CD4-positive, alpha-beta memory T cell (primary cell): ENCODE measurements at regions not wholly inside any gene's neighbourhood (a gene's known extent, or its start where the extent isn't known, plus 50 kb on each side); places are given as distances from the start of the nearest gene placed in this dataset.

ENCODE experiments used
- CTCF ChIA-PET: fragments of 350-600 bp; sonication (Branson Sonifier 250); formaldehyde crosslinking; loops from one replicate; lab custom pipeline; 2021; ENCODE audit warnings: inconsistent platforms; ENCODE audit not compliant: partially characterized antibody; lab: Charles Lee
- POLR2A ChIA-PET: fragments of 350-600 bp; sonication (Branson Sonifier 250); formaldehyde crosslinking; loops from one replicate; lab custom pipeline; 2021; ENCODE audit not compliant: partially characterized antibody; lab: Charles Lee
- DNase-seq, 5 donors: peaks; one replicate each; pipeline versions ENCODE4 v3.0.0 to v3.0.0-alpha.2; 2020 to 2022; ENCODE audit warnings: mixed read lengths in 1 of 5
- H3K27ac ChIP-seq: one replicate; pipeline ENCODE4 v1.7.0; 2013; ENCODE audit warnings: low read depth, low read length
- H3K27me3 ChIP-seq: 2 replicates; pipeline ENCODE4 v1.7.0; 2013; ENCODE audit warnings: mild to moderate bottlenecking, low read length, moderate library complexity; ENCODE audit not compliant: insufficient read depth
- H3K36me3 ChIP-seq: 2 replicates; pipeline ENCODE4 v1.7.0; 2013; ENCODE audit warnings: mild to moderate bottlenecking, low read length, moderate library complexity; ENCODE audit not compliant: insufficient read depth
- H3K4me1 ChIP-seq: 2 replicates; pipeline ENCODE4 v1.7.0; 2013; ENCODE audit warnings: mild to moderate bottlenecking, low read length, moderate library complexity; ENCODE audit not compliant: insufficient read depth
- H3K4me3 ChIP-seq, 2 donors: one replicate each; pipeline ENCODE4 v1.7.0; 2013; ENCODE audit warnings: low read length in 2 of 2, mild to moderate bottlenecking in 1 of 2
- H3K9me3 ChIP-seq, 2 donors: one replicate each; pipeline ENCODE4 v1.7.0; 2013; ENCODE audit warnings: low read length in 2 of 2, control low read depth in 1 of 2; ENCODE audit not compliant: control insufficient read depth in 1 of 2
- H3K27ac Mint-ChIP-seq, 7 donors: one replicate each; pipeline ENCODE4 v1.8.0; 2020 to 2021; ENCODE audit warnings: mixed read lengths in 7 of 7, mild to moderate bottlenecking in 6 of 7, inconsistent platforms in 3 of 7, moderate library complexity in 3 of 7
- H3K27me3 Mint-ChIP-seq, 2 donors: one replicate each; pipeline ENCODE4 v1.8.0; 2020 to 2021; ENCODE audit warnings: mixed read lengths in 2 of 2
- H3K36me3 Mint-ChIP-seq, 2 donors: one replicate each; pipeline ENCODE4 v1.8.0; 2020 to 2021; ENCODE audit warnings: mixed read lengths in 2 of 2, inconsistent platforms in 1 of 2, mild to moderate bottlenecking in 1 of 2
- H3K4me1 Mint-ChIP-seq, 4 donors: one replicate each; pipeline ENCODE4 v1.8.0; 2020 to 2021; ENCODE audit warnings: mixed read lengths in 4 of 4, mild to moderate bottlenecking in 1 of 4
- H3K4me3 Mint-ChIP-seq, 8 donors: one replicate each; pipeline ENCODE4 v1.8.0; 2020 to 2021; ENCODE audit warnings: mixed read lengths in 8 of 8, mild to moderate bottlenecking in 7 of 8, moderate library complexity in 6 of 8, inconsistent platforms in 3 of 8
- H3K9me3 Mint-ChIP-seq, 8 donors: one replicate each; pipeline ENCODE4 v1.8.0; 2020 to 2021; ENCODE audit warnings: mixed read lengths in 8 of 8, mild to moderate bottlenecking in 5 of 8, inconsistent platforms in 3 of 8, moderate library complexity in 1 of 8
- intact Hi-C: fragments of 100-400 bp; cut with micrococcal nuclease; formaldehyde crosslinking; loops from one replicate; pipeline ENCODE4 v1.15.1; 2023

GRCh38 chr9:135267191-135267809, 179.8 kb downstream of the OLFM1 start:
- Histone ChIP-seq H3K36me3 (no peaks in the 10 kb centered on the region), H3K27me3 (no peaks in the 10 kb centered on the region), H3K4me3 (no peak overlapping the region), H3K4me1 (no peaks in the 10 kb centered on the region), H3K27ac (no peak overlapping the region), H3K9me3 (no peaks in the 10 kb centered on the region)
- ChIA-PET POLR2A (no interaction called here), CTCF (no interaction called here)
- Mint-ChIP-seq H3K27me3 (peaks cover 7 to 16% of the 10 kb centered on the region in 2 donors), H3K27ac (no peak overlapping the region), H3K36me3 (no peaks in the 10 kb centered on the region), H3K4me3 (no peak overlapping the region), H3K4me1 (no peaks in the 10 kb centered on the region), H3K9me3 (peaks cover 0 to 2% (median 0%) of the 10 kb centered on the region in 8 donors)
- intact Hi-C loops: no loop called here
- DNase-seq: no peak

GRCh38 chr9:135268031-135268430, 180.6 kb downstream of the OLFM1 start:
- Mint-ChIP-seq H3K36me3 (no peaks in the 10 kb centered on the region), H3K27ac (no peak overlapping the region), H3K27me3 (peaks cover 8 to 17% of the 10 kb centered on the region in 2 donors), H3K4me1 (no peaks in the 10 kb centered on the region), H3K9me3 (peaks cover 0 to 2% (median 0%) of the 10 kb centered on the region in 8 donors), H3K4me3 (no peak overlapping the region)
- Histone ChIP-seq H3K27ac (no peak overlapping the region), H3K4me3 (no peak overlapping the region), H3K27me3 (no peaks in the 10 kb centered on the region), H3K36me3 (no peaks in the 10 kb centered on the region), H3K9me3 (no peaks in the 10 kb centered on the region), H3K4me1 (no peaks in the 10 kb centered on the region)
- ChIA-PET CTCF (no interaction called here), POLR2A (no interaction called here)
- intact Hi-C loops: no loop called here
- no peak for DNase-seq

- H3K27me3 ChIP-seq: no peaks in the 10 kb centered on the region
Observed at GRCh38 chr9:135268981-135269380, 181.5 kb downstream of the OLFM1 start.

GRCh38 chr9:135269912-135270830, 182.7 kb downstream of the OLFM1 start:
- peaks cover 13 to 22% of the 10 kb centered on the region in 2 donors for H3K27me3 Mint-ChIP-seq
- Histone ChIP-seq H3K4me3 (no peak overlapping the region), H3K4me1 (no peaks in the 10 kb centered on the region), H3K27ac (no peak overlapping the region), H3K36me3 (no peaks in the 10 kb centered on the region), H3K9me3 (no peaks in the 10 kb centered on the region), H3K27me3 (no peaks in the 10 kb centered on the region)
- no peak overlapping the region for H3K27ac Mint-ChIP-seq
- intact Hi-C loops: no loop called here
- ChIA-PET CTCF (interaction anchor here (0.7 kb wide), 1 partner anchor 71 kb away, joined by 4 read pairs; no protein-coding TSS in a partner anchor), POLR2A (no interaction called here)
- peaks cover 0 to 3% (median 0%) of the 10 kb centered on the region in 8 donors for H3K9me3 Mint-ChIP-seq
- no peaks in the 10 kb centered on the region for H3K4me1 Mint-ChIP-seq
- no peak overlapping the region for H3K4me3 Mint-ChIP-seq
- no peaks in the 10 kb centered on the region for H3K36me3 Mint-ChIP-seq
- no peak for DNase-seq

More at GRCh38 chr9:135268981-135269380, 181.5 kb downstream of the OLFM1 start:
- no peak overlapping the region for H3K4me3 Mint-ChIP-seq
- H3K4me3 ChIP-seq: no peak overlapping the region
- CTCF ChIA-PET: no interaction called here
- no peaks in the 10 kb centered on the region for H3K36me3 ChIP-seq
- intact Hi-C loops: no loop called here
- H3K4me1 ChIP-seq: no peaks in the 10 kb centered on the region
- no peaks in the 10 kb centered on the region for H3K9me3 ChIP-seq
- H3K4me1 Mint-ChIP-seq: no peaks in the 10 kb centered on the region
- no peaks in the 10 kb centered on the region for H3K36me3 Mint-ChIP-seq
- peaks cover 0 to 3% (median 0%) of the 10 kb centered on the region in 8 donors for H3K9me3 Mint-ChIP-seq
- H3K27me3 Mint-ChIP-seq: peaks cover 10 to 21% of the 10 kb centered on the region in 2 donors
- no peak for DNase-seq
- POLR2A ChIA-PET: no interaction called here
- H3K27ac Mint-ChIP-seq: no peak overlapping the region
- no peak overlapping the region for H3K27ac ChIP-seq

GRCh38 chr9:135271425-135271824, 184.0 kb downstream of the OLFM1 start:
- no peaks in the 10 kb centered on the region for H3K9me3 ChIP-seq
- CTCF ChIA-PET: interaction anchor here (0.7 kb wide), 1 partner anchor 70 kb away, joined by 4 read pairs; no protein-coding TSS in a partner anchor
- H3K27me3 Mint-ChIP-seq: peaks cover 10 to 19% of the 10 kb centered on the region in 2 donors
- no peak overlapping the region for H3K27ac Mint-ChIP-seq
- no peak overlapping the region for H3K4me3 Mint-ChIP-seq
- no peaks in the 10 kb centered on the region for H3K4me1 ChIP-seq
- intact Hi-C loops: no loop called here
- H3K4me1 Mint-ChIP-seq: no peaks in the 10 kb centered on the region
- H3K27me3 ChIP-seq: no peaks in the 10 kb centered on the region
- no peak overlapping the region for H3K27ac ChIP-seq
- H3K9me3 Mint-ChIP-seq: peaks cover 0 to 3% (median 0%) of the 10 kb centered on the region in 8 donors
- POLR2A ChIA-PET: no interaction called here
- DNase-seq: no peak
- no peaks in the 10 kb centered on the region for H3K36me3 ChIP-seq
- no peak overlapping the region for H3K4me3 ChIP-seq
- no peaks in the 10 kb centered on the region for H3K36me3 Mint-ChIP-seq

- no peaks in the 10 kb centered on the region for H3K27me3 ChIP-seq
- Mint-ChIP-seq H3K9me3 (peaks cover 0 to 3% (median 0%) of the 10 kb centered on the region in 8 donors), H3K27ac (no peak overlapping the region), H3K36me3 (no peaks in the 10 kb centered on the region), H3K4me1 (no peaks in the 10 kb centered on the region), H3K4me3 (no peak overlapping the region), H3K27me3 (peaks cover 8 to 19% of the 10 kb centered on the region in 2 donors)
- no peaks in the 10 kb centered on the region for H3K9me3 ChIP-seq
- no peak overlapping the region for H3K4me3 ChIP-seq
- no peak for DNase-seq
- intact Hi-C loops: no loop called here
- H3K27ac ChIP-seq: no peak overlapping the region
- CTCF ChIA-PET: no interaction called here
- no peaks in the 10 kb centered on the region for H3K36me3 ChIP-seq
- no peaks in the 10 kb centered on the region for H3K4me1 ChIP-seq
- POLR2A ChIA-PET: no interaction called here
Observed at GRCh38 chr9:135272608-135273007, 185.1 kb downstream of the OLFM1 start.

GRCh38 chr9:135273008-135273407, 185.5 kb downstream of the OLFM1 start:
- no peak overlapping the region for H3K4me3 Mint-ChIP-seq
- DNase-seq: no peak
- ChIA-PET POLR2A (no interaction called here), CTCF (no interaction called here)
- no peak overlapping the region for H3K27ac Mint-ChIP-seq
- Histone ChIP-seq H3K4me1 (no peaks in the 10 kb centered on the region), H3K9me3 (no peaks in the 10 kb centered on the region), H3K27me3 (no peaks in the 10 kb centered on the region), H3K36me3 (no peaks in the 10 kb centered on the region), H3K4me3 (no peak overlapping the region), H3K27ac (no peak overlapping the region)
- H3K9me3 Mint-ChIP-seq: peaks cover 0 to 3% (median 0%) of the 10 kb centered on the region in 8 donors
- intact Hi-C loops: no loop called here
- H3K27me3 Mint-ChIP-seq: peaks cover 8 to 19% of the 10 kb centered on the region in 2 donors
- H3K36me3 Mint-ChIP-seq: no peaks in the 10 kb centered on the region
- no peaks in the 10 kb centered on the region for H3K4me1 Mint-ChIP-seq
